ENCODE measurements at regions not wholly inside any gene's neighbourhood (a gene's known extent, or its start where the extent isn't known, plus 50 kb on each side); places are given as distances from the start of the nearest gene placed in this dataset.

DNA sequence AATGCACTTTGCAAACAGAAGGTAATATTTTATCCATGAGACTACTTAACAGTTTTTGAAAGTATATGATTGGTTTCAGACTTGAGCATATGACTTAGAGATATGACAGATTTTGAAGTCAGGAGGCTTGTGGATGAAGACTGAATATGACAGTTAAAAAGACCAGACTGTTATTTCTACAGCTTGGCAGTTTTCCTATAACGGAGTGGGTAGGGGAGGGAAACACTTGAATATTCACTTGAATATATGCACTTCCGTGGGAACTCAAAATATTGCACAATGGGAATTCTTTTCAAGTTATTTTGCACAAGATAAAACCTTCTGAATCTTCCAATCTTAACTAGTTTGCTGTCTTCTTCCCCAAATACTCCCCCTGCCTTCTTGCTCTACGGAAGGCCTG, 64.6 kb upstream of the ACKR3 start:
- no peaks in the 10 kb centered on the region for H3K79me2 ChIP-seq (replicated peaks; ENCODE audit: insufficient read depth, low read length)
- no peak overlapping the region for H2AFZ ChIP-seq (ENCODE audit: low read depth, low read length)
- H3K4me2 ChIP-seq (ENCODE audit: low read length), result no peak overlapping the region
- no peaks in the 10 kb centered on the region for H3K27me3 ChIP-seq (ENCODE audit: insufficient read depth, low read depth, low read length)
- H3F3A ChIP-seq (ENCODE audit: insufficient read depth, low read length, poor library complexity, severe bottlenecking), result no peaks in the 10 kb centered on the region
- H3K27ac ChIP-seq (ENCODE audit: low read length), result no peak overlapping the region
- H4K20me1 ChIP-seq (ENCODE audit: insufficient read depth), result no peaks in the 10 kb centered on the region
- no peak overlapping the region for H3K4me3 ChIP-seq (ENCODE audit: low read length)
- no peak overlapping the region for H3K9ac ChIP-seq (ENCODE audit: low read length)
- no peaks in the 10 kb centered on the region for H3K9me3 ChIP-seq (ENCODE audit: low read length)
- TF ChIP-seq POLR2AphosphoS5 (IDR thresholded peaks at IDR 0.05) (no peak), EZH2 (IDR thresholded peaks at IDR 0.05; ENCODE audit: borderline replicate concordance, insufficient read depth, low read length, poor library complexity, severe bottlenecking) (no peak)
- TF ChIP-seq, protein P1, sequence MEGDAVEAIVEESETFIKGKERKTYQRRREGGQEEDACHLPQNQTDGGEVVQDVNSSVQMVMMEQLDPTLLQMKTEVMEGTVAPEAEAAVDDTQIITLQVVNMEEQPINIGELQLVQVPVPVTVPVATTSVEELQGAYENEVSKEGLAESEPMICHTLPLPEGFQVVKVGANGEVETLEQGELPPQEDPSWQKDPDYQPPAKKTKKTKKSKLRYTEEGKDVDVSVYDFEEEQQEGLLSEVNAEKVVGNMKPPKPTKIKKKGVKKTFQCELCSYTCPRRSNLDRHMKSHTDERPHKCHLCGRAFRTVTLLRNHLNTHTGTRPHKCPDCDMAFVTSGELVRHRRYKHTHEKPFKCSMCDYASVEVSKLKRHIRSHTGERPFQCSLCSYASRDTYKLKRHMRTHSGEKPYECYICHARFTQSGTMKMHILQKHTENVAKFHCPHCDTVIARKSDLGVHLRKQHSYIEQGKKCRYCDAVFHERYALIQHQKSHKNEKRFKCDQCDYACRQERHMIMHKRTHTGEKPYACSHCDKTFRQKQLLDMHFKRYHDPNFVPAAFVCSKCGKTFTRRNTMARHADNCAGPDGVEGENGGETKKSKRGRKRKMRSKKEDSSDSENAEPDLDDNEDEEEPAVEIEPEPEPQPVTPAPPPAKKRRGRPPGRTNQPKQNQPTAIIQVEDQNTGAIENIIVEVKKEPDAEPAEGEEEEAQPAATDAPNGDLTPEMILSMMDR (IDR thresholded peaks at IDR 0.05; ENCODE audit: poor library complexity, severe bottlenecking), result no peak
- no peaks in the 10 kb centered on the region for H3K9me2 ChIP-seq (ENCODE audit: insufficient read depth, low read length)
- H3K36me3 ChIP-seq (ENCODE audit: insufficient read depth, low read length), result no peaks in the 10 kb centered on the region

DNA sequence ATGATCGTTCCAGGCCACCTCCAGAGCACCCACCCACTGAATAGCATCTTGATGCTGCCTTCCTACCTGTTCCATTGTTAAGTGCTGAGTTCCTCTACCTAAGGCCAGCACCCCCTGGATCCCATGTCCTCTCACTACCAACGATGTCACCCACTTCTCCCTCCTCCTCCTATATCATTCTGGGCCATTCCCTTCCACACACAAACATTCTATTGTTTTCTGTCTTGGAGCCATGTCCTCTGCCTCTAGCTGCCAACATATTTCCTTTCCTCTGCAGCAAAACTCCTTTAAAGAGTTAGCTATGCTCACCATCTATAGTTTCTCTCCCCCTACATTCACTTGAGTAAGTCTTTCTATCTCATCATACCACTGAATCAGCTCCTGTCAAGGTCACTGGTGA, 64.0 kb upstream of the ACKR3 start:
- Histone ChIP-seq H3K9ac (ENCODE audit: low read length) (no peak overlapping the region), H2AFZ (ENCODE audit: low read depth, low read length) (no peak overlapping the region), H3K9me2 (ENCODE audit: insufficient read depth, low read length) (no peaks in the 10 kb centered on the region), H3K36me3 (ENCODE audit: insufficient read depth, low read length) (no peaks in the 10 kb centered on the region), H4K20me1 (ENCODE audit: insufficient read depth) (no peaks in the 10 kb centered on the region), H3K4me2 (ENCODE audit: low read length) (no peak overlapping the region), H3F3A (ENCODE audit: insufficient read depth, low read length, poor library complexity, severe bottlenecking) (no peaks in the 10 kb centered on the region), H3K27ac (ENCODE audit: low read length) (no peak overlapping the region), H3K4me3 (ENCODE audit: low read length) (no peak overlapping the region), H3K9me3 (ENCODE audit: low read length) (no peaks in the 10 kb centered on the region), H3K27me3 (ENCODE audit: insufficient read depth, low read depth, low read length) (no peaks in the 10 kb centered on the region), H3K79me2 (replicated peaks; ENCODE audit: insufficient read depth, low read length) (no peaks in the 10 kb centered on the region)
- TF ChIP-seq MXI1 (conservative IDR thresholded peaks at IDR 0.05; ENCODE audit: poor library complexity, severe bottlenecking) (no peak), RAD21 (conservative IDR thresholded peaks at IDR 0.05) (no peak), EP300 (conservative IDR thresholded peaks at IDR 0.05; ENCODE audit: poor library complexity, severe bottlenecking) (no peak), TAF1 (IDR thresholded peaks at IDR 0.05; ENCODE audit: low read depth) (no peak), POLR2AphosphoS5 (IDR thresholded peaks at IDR 0.05) (no peak), EZH2 (IDR thresholded peaks at IDR 0.05; ENCODE audit: borderline replicate concordance, insufficient read depth, low read length, poor library complexity, severe bottlenecking) (no peak)

DNA sequence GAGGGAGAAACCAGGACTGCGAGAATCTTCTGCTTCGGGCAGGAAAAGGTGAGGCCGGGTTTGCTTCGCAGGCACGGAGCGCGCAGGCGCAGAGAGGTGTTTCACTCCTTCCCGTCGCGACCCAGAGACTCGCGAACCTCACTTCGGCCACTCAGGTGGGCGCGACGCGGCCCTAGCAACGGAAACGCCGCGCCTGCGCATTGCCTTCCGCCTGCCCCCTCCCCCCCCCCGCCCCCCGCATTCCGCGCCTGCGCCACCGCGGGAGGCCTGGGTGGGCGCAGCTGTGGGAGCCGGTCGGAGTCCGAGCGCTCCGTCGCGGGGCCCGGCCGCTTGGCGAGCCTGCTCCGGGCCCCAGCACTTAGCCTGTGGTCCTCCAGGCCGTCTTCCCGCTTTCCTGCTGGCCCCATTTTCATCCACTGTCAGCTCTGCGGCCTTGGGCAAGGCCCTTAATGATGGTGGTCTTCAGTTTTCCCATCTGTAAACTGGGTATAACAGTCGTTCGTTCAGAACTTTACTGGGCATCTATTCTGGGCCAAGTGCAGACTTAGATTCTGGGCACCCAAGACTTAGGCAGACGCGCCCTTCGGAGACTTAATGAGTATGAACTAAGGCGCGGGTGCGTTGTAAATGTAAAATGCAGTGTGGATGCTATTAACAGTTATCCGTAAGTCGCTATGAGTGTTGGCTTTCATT, 62.1 kb upstream of the ACKR3 start:
- no peaks in the 10 kb centered on the region for H4K20me1 ChIP-seq (ENCODE audit: insufficient read depth)
- H3K9ac ChIP-seq (ENCODE audit: low read length), result no peak overlapping the region
- no peaks in the 10 kb centered on the region for H3K27me3 ChIP-seq (ENCODE audit: insufficient read depth, low read depth, low read length)
- no peaks in the 10 kb centered on the region for H3K79me2 ChIP-seq (replicated peaks; ENCODE audit: insufficient read depth, low read length)
- H3K27ac ChIP-seq (ENCODE audit: low read length), result no peak overlapping the region
- no peak overlapping the region for H3K4me3 ChIP-seq (ENCODE audit: low read length)
- H3K4me2 ChIP-seq (ENCODE audit: low read length), result no peak overlapping the region
- no peak for TF ChIP-seq MXI1 (conservative IDR thresholded peaks at IDR 0.05; ENCODE audit: poor library complexity, severe bottlenecking)
- no peak for TF ChIP-seq EZH2 (IDR thresholded peaks at IDR 0.05; ENCODE audit: borderline replicate concordance, insufficient read depth, low read length, poor library complexity, severe bottlenecking)
- TF ChIP-seq, protein P2, sequence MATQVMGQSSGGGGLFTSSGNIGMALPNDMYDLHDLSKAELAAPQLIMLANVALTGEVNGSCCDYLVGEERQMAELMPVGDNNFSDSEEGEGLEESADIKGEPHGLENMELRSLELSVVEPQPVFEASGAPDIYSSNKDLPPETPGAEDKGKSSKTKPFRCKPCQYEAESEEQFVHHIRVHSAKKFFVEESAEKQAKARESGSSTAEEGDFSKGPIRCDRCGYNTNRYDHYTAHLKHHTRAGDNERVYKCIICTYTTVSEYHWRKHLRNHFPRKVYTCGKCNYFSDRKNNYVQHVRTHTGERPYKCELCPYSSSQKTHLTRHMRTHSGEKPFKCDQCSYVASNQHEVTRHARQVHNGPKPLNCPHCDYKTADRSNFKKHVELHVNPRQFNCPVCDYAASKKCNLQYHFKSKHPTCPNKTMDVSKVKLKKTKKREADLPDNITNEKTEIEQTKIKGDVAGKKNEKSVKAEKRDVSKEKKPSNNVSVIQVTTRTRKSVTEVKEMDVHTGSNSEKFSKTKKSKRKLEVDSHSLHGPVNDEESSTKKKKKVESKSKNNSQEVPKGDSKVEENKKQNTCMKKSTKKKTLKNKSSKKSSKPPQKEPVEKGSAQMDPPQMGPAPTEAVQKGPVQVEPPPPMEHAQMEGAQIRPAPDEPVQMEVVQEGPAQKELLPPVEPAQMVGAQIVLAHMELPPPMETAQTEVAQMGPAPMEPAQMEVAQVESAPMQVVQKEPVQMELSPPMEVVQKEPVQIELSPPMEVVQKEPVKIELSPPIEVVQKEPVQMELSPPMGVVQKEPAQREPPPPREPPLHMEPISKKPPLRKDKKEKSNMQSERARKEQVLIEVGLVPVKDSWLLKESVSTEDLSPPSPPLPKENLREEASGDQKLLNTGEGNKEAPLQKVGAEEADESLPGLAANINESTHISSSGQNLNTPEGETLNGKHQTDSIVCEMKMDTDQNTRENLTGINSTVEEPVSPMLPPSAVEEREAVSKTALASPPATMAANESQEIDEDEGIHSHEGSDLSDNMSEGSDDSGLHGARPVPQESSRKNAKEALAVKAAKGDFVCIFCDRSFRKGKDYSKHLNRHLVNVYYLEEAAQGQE (IDR thresholded peaks at IDR 0.05; ENCODE audit: borderline replicate concordance), result no peak
- no peak for TF ChIP-seq RAD21 (conservative IDR thresholded peaks at IDR 0.05)
- TF ChIP-seq SMC3 (conservative IDR thresholded peaks at IDR 0.05; ENCODE audit: poor library complexity), result no peak
- no peak for TF ChIP-seq EP300 (conservative IDR thresholded peaks at IDR 0.05; ENCODE audit: poor library complexity, severe bottlenecking)
- TF ChIP-seq POLR2AphosphoS5 (IDR thresholded peaks at IDR 0.05), result no peak
- TF ChIP-seq, protein P1 (IDR thresholded peaks at IDR 0.05; ENCODE audit: poor library complexity, severe bottlenecking), result no peak
- TF ChIP-seq TAF1 (IDR thresholded peaks at IDR 0.05; ENCODE audit: low read depth), result no peak
- no peaks in the 10 kb centered on the region for H3K36me3 ChIP-seq (ENCODE audit: insufficient read depth, low read length)
- no peaks in the 10 kb centered on the region for H3K9me3 ChIP-seq (ENCODE audit: low read length)
- no peaks in the 10 kb centered on the region for H3K9me2 ChIP-seq (ENCODE audit: insufficient read depth, low read length)
- no peaks in the 10 kb centered on the region for H3F3A ChIP-seq (ENCODE audit: insufficient read depth, low read length, poor library complexity, severe bottlenecking)
- no peak overlapping the region for H2AFZ ChIP-seq (ENCODE audit: low read depth, low read length)

Data from neural cell (in vitro differentiated cells).